Endothelial cell of umbilical vein (primary cell): ENCODE measurements at regions not wholly inside any gene's neighbourhood (a gene's known extent, or its start where the extent isn't known, plus 50 kb on each side); places are given as distances from the start of the nearest gene placed in this dataset.

Experiments used
- BruUV-seq: library from RNA; stranded (reverse); fragments of 400-500 nt; replicated peaks from 2 replicates; lab custom pipeline; 2021; lab: Mats Ljungman, UMichigan
- CTCF ChIA-PET: fragments of 300-600, 350-600 bp; sonication (Branson Sonifier 250); formaldehyde crosslinking; loops from one replicate; lab custom pipeline; 2021; ENCODE audit warnings: antibody characterized with exemption, inconsistent platforms; lab: Charles Lee
- POLR2A ChIA-PET: fragments of 300-600, 350-600 bp; sonication (Branson Sonifier 250); formaldehyde crosslinking; loops from one replicate; lab custom pipeline; 2021; ENCODE audit warnings: antibody characterized with exemption, inconsistent platforms; lab: Charles Lee
- DNase-seq: peaks from one replicate; pipeline ENCODE4 v3.0.0-alpha.2; 2011; ENCODE audit warnings: low read depth, low spot score
- FAIRE-seq: peaks from 2 replicates; lab custom pipeline; 2011; peaks lifted over from hg19 to GRCh38; lab: Jason Lieb, UNC
- H2AFZ ChIP-seq: 2 replicates; pipeline ENCODE4 v1.6.0; 2012; ENCODE audit warnings: low read depth, low read length, control low read depth, inconsistent platforms
- H3K27ac ChIP-seq: 2 replicates; pipeline ENCODE4 v1.5.1; 2011; ENCODE audit warnings: low read depth, mild to moderate bottlenecking, control low read depth, low read length, moderate library complexity; ENCODE audit not compliant: insufficient read depth
- H3K27me3 ChIP-seq, 2 experiments: 2 replicates each; pipeline versions ENCODE4 v1.6.0 to v1.6.1; 2011; ENCODE audit warnings: low read length in 2 of 2, mixed read lengths in 1 of 2; ENCODE audit not compliant: control insufficient read depth in 2 of 2, insufficient read depth in 2 of 2
- H3K36me3 ChIP-seq, 2 experiments: 2 replicates in 1 of 2; 3 replicates in 1 of 2; pipeline ENCODE4 v1.5.1; 2011; ENCODE audit warnings: low read length in 2 of 2, mild to moderate bottlenecking in 1 of 2, moderate library complexity in 1 of 2; ENCODE audit not compliant: control insufficient read depth in 2 of 2, insufficient read depth in 2 of 2; ENCODE audit errors: extremely low read depth in 1 of 2
- H3K4me1 ChIP-seq: 3 replicates; pipeline ENCODE4 v1.5.1; 2011; ENCODE audit warnings: mild to moderate bottlenecking, low read length; ENCODE audit not compliant: control insufficient read depth, insufficient read depth; ENCODE audit errors: extremely low read depth
- H3K4me2 ChIP-seq: 2 replicates; pipeline ENCODE4 v1.6.1; 2011; ENCODE audit warnings: low read length, control low read depth, mixed read lengths; ENCODE audit not compliant: insufficient read depth
- H3K4me3 ChIP-seq, 3 experiments: fragments of 200-600 bp in 1 of 3; sonication (generic), shearing (Covaris generic) in 1 of 3; replicated peaks in 1 of 3; 2 replicates each; pipeline ENCODE4 v1.5.1; 2011 to 2016; ENCODE audit warnings: control low read depth in 3 of 3, low read length in 3 of 3, mild to moderate bottlenecking in 2 of 3, inconsistent platforms in 1 of 3, low read depth in 1 of 3, moderate library complexity in 1 of 3; ENCODE audit not compliant: insufficient read depth in 1 of 3
- H3K79me2 ChIP-seq: 2 replicates; pipeline ENCODE4 v1.6.0; 2012; ENCODE audit warnings: low read length, inconsistent platforms; ENCODE audit not compliant: control insufficient read depth, insufficient read depth
- H3K9ac ChIP-seq: replicated peaks from 2 replicates; pipeline ENCODE3; 2011; ENCODE audit warnings: low read length, control low read depth; ENCODE audit not compliant: insufficient read depth; ENCODE audit errors: extremely low read depth
- H3K9me1 ChIP-seq: replicated peaks from 3 replicates; pipeline ENCODE4 v1.6.0; 2011; ENCODE audit warnings: mild to moderate bottlenecking, low read length; ENCODE audit not compliant: control insufficient read depth, insufficient read depth; ENCODE audit errors: extremely low read depth
- H3K9me3 ChIP-seq: replicated peaks from 2 replicates; pipeline ENCODE4 v1.5.1; 2012; ENCODE audit warnings: low read length, inconsistent platforms; ENCODE audit not compliant: control insufficient read depth, insufficient read depth
- H4K20me1 ChIP-seq: replicated peaks from 2 replicates; pipeline ENCODE3; 2011; ENCODE audit warnings: mild to moderate bottlenecking, low read length; ENCODE audit not compliant: control insufficient read depth, insufficient read depth; ENCODE audit errors: extremely low read depth
- CTCF ChIP-seq, 2 donors: IDR thresholded peaks; 1 replicate in 1 of 2; 2 replicates in 1 of 2; pipeline ENCODE4 v1.5.1; 2011; ENCODE audit warnings: low read length in 2 of 2, mild to moderate bottlenecking in 2 of 2, moderate library complexity in 2 of 2, control low read depth in 1 of 2, inconsistent platforms in 1 of 2, low read depth in 1 of 2; ENCODE audit not compliant: insufficient read depth in 1 of 2; ENCODE audit errors: extremely low read depth in 1 of 2
- EZH2 ChIP-seq: IDR thresholded peaks from 2 replicates; pipeline ENCODE4 v1.6.1; 2012; ENCODE audit warnings: borderline replicate concordance, low read depth, mild to moderate bottlenecking, moderate library complexity, low read length, inconsistent platforms; ENCODE audit not compliant: severe bottlenecking
- FOS ChIP-seq: IDR thresholded peaks from 2 replicates; pipeline ENCODE4 v1.6.1; 2011; ENCODE audit warnings: mild to moderate bottlenecking, low read length, moderate library complexity, borderline replicate concordance; ENCODE audit not compliant: insufficient read depth
- GATA2 ChIP-seq: IDR thresholded peaks from 2 replicates; pipeline ENCODE4 v1.7.0; 2011; ENCODE audit warnings: low read depth, mild to moderate bottlenecking, moderate library complexity, mixed read lengths, low read length; ENCODE audit not compliant: insufficient read length, insufficient read depth
- JUN ChIP-seq: IDR thresholded peaks from 2 replicates; pipeline ENCODE4 v1.6.1; 2011; ENCODE audit warnings: borderline replicate concordance, low read depth; ENCODE audit not compliant: insufficient read length, insufficient read depth
- MYC ChIP-seq: IDR thresholded peaks from one replicate; pipeline ENCODE4 v1.6.1; 2011; ENCODE audit warnings: mild to moderate bottlenecking, low read depth, low read length
- POLR2A ChIP-seq: IDR thresholded peaks from 2 replicates; pipeline ENCODE4 v1.6.1; 2012; ENCODE audit warnings: low read depth, mild to moderate bottlenecking, control low read depth, low read length
- POLR2AphosphoS5 ChIP-seq: IDR thresholded peaks from 2 replicates; pipeline ENCODE4 v1.6.1; 2012; ENCODE audit warnings: low read depth, mild to moderate bottlenecking, control low read depth, low read length, moderate library complexity; ENCODE audit not compliant: insufficient read depth
- dilution Hi-C: fragments of 300-500 bp; cut with MboI; formaldehyde crosslinking; loops from one replicate; pipeline ENCODE4 v1.15.0; 2019; ENCODE audit warnings: low sequenced_read_pairs; ENCODE audit not compliant: extremely low pct_ligation_motif_present
- intact Hi-C: fragments of 100-400 bp; cut with micrococcal nuclease; formaldehyde crosslinking; loops from one replicate; pipeline ENCODE4 v1.10.0; 2022
- TF ChIP-seq, protein P1 (sequence below): IDR thresholded peaks from 2 replicates; pipeline ENCODE4 v1.6.1; 2011; ENCODE audit not compliant: insufficient read depth, insufficient read length

- Histone ChIP-seq H3K9ac (no peak overlapping the region), H3K4me2 (no peak overlapping the region), H3K9me1 (no peaks in the 10 kb centered on the region), H4K20me1 (no peaks in the 10 kb centered on the region), H3K27ac (no peak overlapping the region), H3K4me1 (no peaks in the 10 kb centered on the region), H3K27me3 (no peaks in the 10 kb centered on the region), H2AFZ (no peak overlapping the region), H3K4me3 (no peak overlapping the region), H3K9me3 (no peaks in the 10 kb centered on the region), H3K79me2 (no peaks in the 10 kb centered on the region), H3K36me3 (no peaks in the 10 kb centered on the region)
- CTCF ChIA-PET: interaction anchor here (1.7 kb wide), 1 partner anchor 133 kb away, joined by 3 read pairs; no protein-coding TSS in a partner anchor
- BruUV-seq: no TSS peak
- dilution Hi-C loops (no loop called here), intact Hi-C loops (no loop called here)
- DNase-seq: no peak
- POLR2A ChIA-PET: no interaction called here
- TF ChIP-seq FOS: no peak
- TF ChIP-seq, protein P1, sequence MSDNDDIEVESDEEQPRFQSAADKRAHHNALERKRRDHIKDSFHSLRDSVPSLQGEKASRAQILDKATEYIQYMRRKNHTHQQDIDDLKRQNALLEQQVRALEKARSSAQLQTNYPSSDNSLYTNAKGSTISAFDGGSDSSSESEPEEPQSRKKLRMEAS: no peak
- FAIRE-seq: no peak
Measured at GRCh38 chr1:88317396-88317795, 366.7 kb upstream of the PKN2 start.

GRCh38 chr1:88318740-88319139, 365.3 kb upstream of the PKN2 start:
- Histone ChIP-seq H3K79me2 (no peaks in the 10 kb centered on the region), H3K4me1 (no peaks in the 10 kb centered on the region), H3K36me3 (no peaks in the 10 kb centered on the region), H2AFZ (no peak overlapping the region), H3K4me3 (no peak overlapping the region), H3K9ac (no peak overlapping the region), H3K27me3 (no peaks in the 10 kb centered on the region), H3K9me3 (no peaks in the 10 kb centered on the region), H3K27ac (no peak overlapping the region), H3K9me1 (no peaks in the 10 kb centered on the region), H3K4me2 (no peak overlapping the region), H4K20me1 (no peaks in the 10 kb centered on the region)
- FAIRE-seq: no peak
- dilution Hi-C loops (no loop called here), intact Hi-C loops (no loop called here)
- CTCF ChIA-PET: interaction anchor here (1.7 kb wide), 1 partner anchor 134 kb away, joined by 3 read pairs; no protein-coding TSS in a partner anchor
- TF ChIP-seq EZH2: no peak
- TF ChIP-seq JUN: no peak
- no peak for TF ChIP-seq POLR2A
- TF ChIP-seq MYC: no peak
- TF ChIP-seq, protein P1: no peak
- TF ChIP-seq CTCF (IDR thresholded peaks at IDR 0.05; ENCODE audit: extremely low read depth in 1 of 2, insufficient read depth in 1 of 2, low read depth in 1 of 2, low read length in 2 of 2): no peak
- TF ChIP-seq GATA2: no peak
- TF ChIP-seq POLR2AphosphoS5: no peak
- no TSS peak for BruUV-seq
- POLR2A ChIA-PET: no interaction called here
- no peak for DNase-seq
